GM19043 (cell line): ENCODE measurements at regions not wholly inside any gene's neighbourhood (a gene's known extent, or its start where the extent isn't known, plus 50 kb on each side); places are given as distances from the start of the nearest gene placed in this dataset.

Experiments used
- ATAC-seq: cut with Tn5 transposase; IDR thresholded peaks from one replicate; pipeline ENCODE4 v1.9.1; 2021; ENCODE audit warnings: low read depth; ENCODE audit not compliant: unreplicated experiment

- ATAC-seq: no peak
These were observed 190.6 kb upstream of the SAMSN1 start for GRCh38 chr21:14736672-14737071.

GRCh38 chr21:14736162-14736561 lies 190.0 kb upstream of the SAMSN1 start:
- ATAC-seq: no peak

DNA sequence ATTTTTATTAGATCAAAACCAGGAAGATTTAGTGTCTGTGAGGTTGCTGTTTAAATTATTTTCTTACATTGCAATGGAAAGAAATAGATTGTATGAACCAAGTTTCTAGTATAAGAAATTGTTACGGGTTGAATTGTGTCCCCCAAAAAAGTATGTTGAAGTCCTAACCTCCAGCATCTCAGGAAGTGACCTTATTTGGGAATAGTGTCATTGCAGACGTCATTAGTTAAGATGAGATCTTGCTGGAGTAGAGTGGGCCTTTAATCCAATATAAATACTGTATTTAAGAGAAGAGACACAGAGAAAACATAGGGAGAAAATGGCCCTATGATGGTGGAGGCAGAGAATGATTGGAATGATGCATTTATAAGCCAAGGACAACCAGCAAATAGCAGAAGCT lies 188.7 kb upstream of the SAMSN1 start:
- no peak for ATAC-seq

- ATAC-seq: peak; percentile 45
These were observed 188.1 kb upstream of the SAMSN1 start for GRCh38 chr21:14734191-14734590.

- ATAC-seq: no peak
These were observed 179.1 kb upstream of the SAMSN1 start for GRCh38 chr21:14725219-14725618.

- ATAC-seq: no peak
These were observed 176.8 kb upstream of the SAMSN1 start for GRCh38 chr21:14722841-14723483.

GRCh38 chr21:14720237-14720636 lies 174.1 kb upstream of the SAMSN1 start:
- ATAC-seq: no peak

DNA sequence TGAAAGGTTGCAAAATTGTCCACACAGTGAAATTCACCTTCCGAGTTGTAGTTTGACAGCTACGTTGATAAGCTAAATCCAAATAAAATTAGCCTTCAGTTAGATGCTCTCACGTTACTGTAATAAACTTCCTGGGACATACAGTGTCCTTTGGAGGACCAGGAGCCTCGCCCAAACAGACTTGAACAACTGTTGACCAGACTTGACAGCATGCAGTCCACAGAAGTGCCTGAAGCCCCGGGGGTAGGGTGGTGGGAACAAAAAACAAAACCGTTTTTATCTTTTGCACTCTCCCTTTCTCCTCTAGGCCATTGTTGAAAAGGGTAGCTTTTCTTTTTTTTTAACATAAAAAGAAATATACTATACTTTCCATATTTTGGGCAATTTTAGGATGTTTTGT lies 172.8 kb upstream of the SAMSN1 start:
- ATAC-seq: no peak

DNA sequence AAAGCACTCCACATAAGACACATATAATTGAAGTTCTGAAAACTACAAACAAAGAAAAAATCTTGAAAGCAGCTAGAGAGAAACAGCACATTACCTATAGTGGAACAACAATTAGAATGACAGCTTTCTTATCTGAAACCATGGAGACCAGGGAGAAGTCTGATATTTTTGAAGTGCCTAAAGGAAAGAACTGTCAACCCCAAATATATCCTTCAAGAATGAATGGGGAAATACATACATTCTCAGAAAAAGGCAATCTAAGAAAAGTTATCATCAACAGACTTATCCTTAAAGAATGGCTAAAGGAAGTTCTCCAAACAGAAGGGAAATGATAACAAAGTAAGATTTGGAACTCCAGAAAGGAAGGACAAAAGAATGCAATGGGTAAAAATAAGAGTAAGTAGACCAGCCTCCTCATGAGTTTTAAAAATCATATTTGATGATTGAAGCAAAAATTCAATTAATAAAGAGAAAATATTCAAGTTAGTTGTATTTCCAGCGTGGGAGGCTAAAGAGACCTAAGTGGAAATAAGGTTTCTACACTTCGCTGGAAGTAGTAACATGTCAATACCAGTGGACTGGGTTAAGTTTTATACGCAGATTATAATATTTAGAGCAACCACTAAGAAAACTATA lies 170.8 kb upstream of the SAMSN1 start:
- no peak for ATAC-seq

- no peak for ATAC-seq
These were observed 167.0 kb upstream of the SAMSN1 start for GRCh38 chr21:14713109-14713508.

DNA sequence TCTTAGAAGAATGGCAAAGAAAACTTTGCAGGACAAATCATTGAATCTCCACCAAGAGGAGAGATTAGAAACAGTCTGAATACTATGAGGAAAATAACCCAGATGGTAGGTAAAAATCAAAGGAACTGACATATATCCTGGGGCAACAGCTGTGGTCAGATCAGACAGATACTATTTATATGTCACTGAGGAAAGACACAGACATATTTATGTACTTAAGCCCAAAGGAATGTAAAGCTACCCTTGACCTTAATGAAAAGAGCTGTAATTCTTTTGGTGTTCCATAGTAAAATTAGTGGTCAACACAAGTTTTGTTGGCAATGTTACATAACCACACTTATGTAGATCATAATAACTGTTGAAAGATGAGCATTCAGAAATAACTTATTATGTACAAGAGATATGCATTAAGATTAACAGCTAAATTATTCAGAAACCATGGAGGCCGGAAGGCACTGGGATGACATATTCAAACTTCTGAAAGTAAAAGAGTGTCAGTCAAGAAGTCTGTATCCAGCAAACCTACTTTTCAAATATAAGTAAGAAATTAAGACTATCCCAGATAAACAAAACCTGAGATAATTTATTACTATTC lies 166.1 kb upstream of the SAMSN1 start:
- ATAC-seq: no peak

GRCh38 chr21:14711287-14711686 lies 165.2 kb upstream of the SAMSN1 start:
- ATAC-seq: no peak

DNA sequence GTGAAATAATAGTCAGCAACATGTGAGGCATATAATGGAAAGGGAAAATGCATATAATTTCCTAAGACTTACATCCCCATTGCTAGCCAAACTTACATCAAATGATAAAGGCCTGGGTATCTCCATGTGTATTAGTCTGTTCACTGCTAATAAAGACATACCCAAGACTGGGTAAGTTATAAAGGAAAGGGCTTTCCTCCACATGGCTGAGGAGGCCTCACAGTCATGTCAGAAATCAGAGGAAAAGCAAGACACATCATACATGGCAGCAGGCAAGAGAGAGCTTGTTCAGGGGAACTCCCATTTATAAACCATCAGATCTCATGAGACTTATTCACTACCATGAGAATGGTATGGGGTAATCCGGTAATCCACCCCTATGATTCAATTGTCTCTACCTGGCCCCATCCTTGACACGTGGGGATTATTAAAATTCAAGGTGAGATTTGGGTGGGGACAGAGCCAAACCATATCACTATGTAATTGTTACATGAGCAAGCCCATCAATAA lies 161.5 kb upstream of the SAMSN1 start:
- no peak for ATAC-seq

DNA sequence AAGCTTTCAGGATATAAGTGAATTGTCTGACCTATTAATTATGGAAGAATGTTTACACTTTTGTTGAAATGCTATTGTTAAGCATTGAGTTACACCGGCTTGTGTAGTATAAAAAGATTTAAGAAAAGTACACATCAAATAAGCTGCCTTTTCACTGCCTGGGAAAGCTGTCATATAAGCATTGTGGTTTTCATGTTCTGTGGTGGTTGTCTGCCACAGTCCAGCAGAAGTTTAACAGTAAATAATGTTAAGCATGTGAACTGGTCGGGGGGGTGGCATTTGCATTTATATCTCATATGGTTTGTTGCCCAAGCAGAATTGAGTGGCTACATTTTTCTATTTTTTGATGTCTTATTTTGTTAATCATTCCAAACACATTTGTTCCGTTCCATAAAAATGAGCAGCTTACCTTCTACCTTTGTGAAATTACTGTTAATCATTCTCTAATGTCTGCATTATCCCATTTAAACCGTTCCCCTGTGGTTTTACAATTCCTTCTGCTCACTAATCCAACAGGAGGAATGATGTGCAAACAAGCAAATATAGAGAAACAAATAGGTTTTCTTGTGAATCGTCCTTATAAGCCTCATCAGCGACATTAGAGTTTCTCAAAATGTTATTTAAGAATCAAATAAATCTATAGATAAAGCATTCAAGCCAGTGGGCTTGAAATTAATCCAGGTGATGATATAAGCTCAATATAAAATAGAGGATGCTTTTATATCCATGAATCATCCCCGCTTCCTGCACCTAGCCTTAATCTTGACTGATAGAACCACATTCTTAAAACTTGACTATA lies 160.8 kb upstream of the SAMSN1 start:
- no peak for ATAC-seq

DNA sequence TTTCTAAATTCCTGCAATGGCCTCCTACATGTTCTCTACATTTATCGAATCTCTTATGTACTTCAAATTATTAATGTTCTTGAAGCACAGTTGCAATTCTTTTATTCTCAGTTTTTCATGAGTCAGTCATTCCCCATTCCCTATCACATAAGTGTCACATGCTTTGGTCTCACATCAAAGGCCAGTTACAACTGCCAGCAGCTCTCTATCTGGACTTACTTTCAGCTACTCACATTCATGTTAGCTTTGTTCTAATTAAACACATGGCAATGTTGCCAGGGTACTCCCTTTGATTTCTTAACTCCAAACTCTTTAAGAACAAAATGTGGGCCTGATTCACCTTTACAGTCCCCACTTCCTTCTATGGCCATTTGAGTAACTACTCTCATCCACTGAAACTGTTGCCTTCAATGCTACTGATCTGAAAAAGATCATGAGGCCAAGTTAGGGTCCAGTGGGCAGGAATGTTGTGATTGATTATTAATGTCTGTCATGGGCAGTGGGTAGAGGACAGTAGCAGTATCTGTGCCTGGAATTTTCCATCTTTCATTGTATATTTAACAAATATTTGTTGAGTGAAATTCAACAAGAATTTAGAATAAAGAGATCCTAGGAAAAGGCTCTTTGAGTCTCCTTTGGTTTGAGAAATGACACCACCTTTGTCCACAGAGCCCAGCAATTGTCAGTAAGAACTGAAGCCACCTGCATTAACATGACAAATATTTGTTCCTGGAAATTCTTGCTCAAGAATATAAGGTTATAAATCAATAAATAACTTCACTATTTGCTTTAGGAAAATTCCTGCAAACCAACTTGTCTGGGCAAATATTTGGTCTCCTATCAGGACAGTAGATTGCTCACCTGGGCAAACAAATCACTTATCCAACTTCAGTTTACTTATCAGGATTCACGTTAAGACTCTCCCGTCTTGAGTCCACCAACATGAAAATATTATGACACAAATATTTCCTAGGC lies 153.6 kb upstream of the SAMSN1 start:
- no peak for ATAC-seq

DNA sequence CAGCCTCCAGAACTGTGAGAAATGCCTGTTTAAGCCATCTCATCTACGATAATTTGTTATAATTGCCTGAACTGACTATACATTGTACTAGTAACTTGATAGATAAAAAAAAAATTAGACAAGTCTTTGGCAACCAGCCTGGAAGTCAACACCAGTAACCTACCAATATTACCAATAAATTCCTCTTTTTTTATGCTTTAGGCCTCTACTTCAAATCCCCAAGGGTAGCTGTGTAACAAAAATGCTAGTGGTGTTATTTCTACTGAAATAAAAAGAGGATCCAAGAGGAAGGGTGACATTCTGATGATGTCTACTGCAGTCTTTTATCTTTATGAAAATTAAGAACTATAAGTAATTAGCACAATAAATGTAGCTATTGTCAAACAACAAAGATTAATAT lies 151.7 kb upstream of the SAMSN1 start:
- ATAC-seq: no peak

GRCh38 chr21:14694817-14695216 lies 148.7 kb upstream of the SAMSN1 start:
- ATAC-seq: no peak

DNA sequence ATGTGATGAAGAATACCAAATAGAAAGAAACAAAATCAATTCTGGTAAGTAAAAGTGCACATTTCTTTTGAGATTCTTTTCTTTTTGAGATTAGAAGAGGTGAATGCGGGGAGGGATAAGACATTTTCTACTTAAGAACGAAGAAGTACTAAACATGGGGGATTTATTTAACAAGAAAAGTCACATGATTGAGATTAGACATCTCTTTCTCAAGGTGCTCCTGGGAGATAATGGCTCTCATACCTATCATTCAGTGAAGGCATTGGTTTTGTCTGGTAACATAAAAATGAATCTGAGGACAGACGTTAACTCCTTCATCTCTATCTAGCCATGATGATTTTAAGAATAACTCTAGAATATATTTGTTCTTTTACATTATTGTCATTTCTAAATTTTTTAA lies 147.9 kb upstream of the SAMSN1 start:
- no peak for ATAC-seq

GRCh38 chr21:14691914-14692313 lies 145.8 kb upstream of the SAMSN1 start:
- ATAC-seq: no peak

DNA sequence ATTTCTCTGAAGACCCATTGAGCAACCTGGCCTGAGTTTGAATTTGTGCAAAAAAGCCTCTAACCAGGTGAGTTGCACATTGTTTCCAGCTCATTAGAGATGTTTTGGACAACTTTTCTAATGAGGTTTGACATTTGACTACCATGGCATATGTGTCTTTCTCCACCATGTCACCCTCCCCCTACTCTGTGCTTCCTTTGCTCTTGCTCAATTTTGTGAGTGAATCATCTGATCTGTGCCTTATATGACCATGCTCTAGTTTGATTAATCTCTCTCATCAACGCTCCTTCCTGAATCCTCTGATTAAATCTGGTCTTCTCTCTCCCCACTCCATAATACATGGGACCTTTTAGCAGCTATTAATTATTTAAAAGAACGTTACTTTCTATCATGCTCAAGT lies 144.8 kb upstream of the SAMSN1 start:
- ATAC-seq: no peak
